GM23338 (cell line): ENCODE measurements at regions not wholly inside any gene's neighbourhood (a gene's known extent, or its start where the extent isn't known, plus 50 kb on each side); places are given as distances from the start of the nearest gene placed in this dataset.

Source experiments
- ATAC-seq: fragments of 200-7000 bp; cut with Tn5 transposase; 3 replicates; pipeline ENCODE4 v1.9.1; 2020
- DNase-seq: peaks from one replicate; pipeline ENCODE4 v3.0.0-alpha.2; 2015; ENCODE audit warnings: low spot score
- H2AFZ ChIP-seq: fragments of 200-600 bp; sonication (generic); 2 replicates; pipeline ENCODE4 v1.8.0; 2016; ENCODE audit warnings: antibody characterized with exemption, mild to moderate bottlenecking, moderate library complexity
- H3F3A ChIP-seq: fragments of 200-600 bp; sonication (generic); replicated peaks from 2 replicates; pipeline ENCODE4 v1.8.0; 2017; ENCODE audit warnings: antibody characterized with exemption, mixed run types, low read depth
- H3K27ac ChIP-seq: fragments of 200-600 bp; sonication (generic); 2 replicates; pipeline ENCODE4 v1.6.1; 2016; ENCODE audit warnings: low read depth
- H3K27me3 ChIP-seq: fragments of 200-600 bp; sonication (generic); 2 replicates; pipeline ENCODE4 v1.8.0; 2016; ENCODE audit warnings: mild to moderate bottlenecking, mixed run types, moderate library complexity; ENCODE audit not compliant: insufficient read depth
- H3K36me3 ChIP-seq: fragments of 200-600 bp; sonication (generic); 2 replicates; pipeline ENCODE4 v1.8.0; 2016; ENCODE audit warnings: mild to moderate bottlenecking; ENCODE audit not compliant: insufficient read depth
- H3K4me1 ChIP-seq: fragments of 200-600 bp; sonication (generic); 2 replicates; pipeline ENCODE4 v1.8.0; 2016; ENCODE audit warnings: mild to moderate bottlenecking, moderate library complexity; ENCODE audit not compliant: insufficient read depth
- H3K4me2 ChIP-seq: fragments of 200-600 bp; sonication (generic); 2 replicates; pipeline ENCODE4 v1.7.1; 2017; ENCODE audit warnings: mixed run types
- H3K4me3 ChIP-seq: fragments of 200-600 bp; sonication (generic); 2 replicates; pipeline ENCODE4 v1.6.1; 2016; ENCODE audit warnings: mixed run types
- H3K79me2 ChIP-seq: fragments of 200-600 bp; sonication (generic); replicated peaks from 2 replicates; pipeline ENCODE4 v1.8.0; 2017; ENCODE audit warnings: mild to moderate bottlenecking; ENCODE audit not compliant: insufficient read depth
- H3K9me2 ChIP-seq: fragments of 200-600 bp; sonication (generic); 2 replicates; pipeline ENCODE4 v1.8.0; 2017; ENCODE audit not compliant: insufficient read depth
- H4K20me1 ChIP-seq: fragments of 200-600 bp; sonication (generic); replicated peaks from 2 replicates; pipeline ENCODE4 v1.8.0; 2017; ENCODE audit warnings: mild to moderate bottlenecking; ENCODE audit not compliant: insufficient read depth
- H3K27ac Mint-ChIP-seq: 2 replicates; pipeline ENCODE4 v1.8.0; 2020; ENCODE audit warnings: inconsistent platforms, mild to moderate bottlenecking, moderate library complexity, mixed read lengths
- H3K27me3 Mint-ChIP-seq: 3 replicates; pipeline ENCODE4 v1.8.0; 2022; ENCODE audit warnings: low read depth, mild to moderate bottlenecking, moderate library complexity, mixed read lengths, inconsistent platforms; ENCODE audit not compliant: insufficient read depth, poor library complexity
- H3K36me3 Mint-ChIP-seq: 3 replicates; pipeline ENCODE4 v1.8.0; 2021; ENCODE audit warnings: low read depth, mild to moderate bottlenecking, inconsistent platforms, moderate library complexity, mixed read lengths
- H3K4me1 Mint-ChIP-seq: 3 replicates; pipeline ENCODE4 v1.8.0; 2020; ENCODE audit warnings: mild to moderate bottlenecking, inconsistent platforms, mixed read lengths
- H3K4me3 Mint-ChIP-seq: 3 replicates; pipeline ENCODE4 v1.8.0; 2021; ENCODE audit warnings: moderate library complexity, mild to moderate bottlenecking, inconsistent platforms, mixed read lengths
- H3K9me3 Mint-ChIP-seq: 3 replicates; pipeline ENCODE4 v1.8.0; 2020; ENCODE audit warnings: moderate library complexity, mild to moderate bottlenecking, inconsistent platforms, mixed read lengths
- CTCF ChIP-seq, 2 experiments: fragments of 200-600 bp in 1 of 2; sonication (generic) in 1 of 2; conservative IDR thresholded peaks; 2 replicates each; pipeline versions ENCODE4 v1.5.1 to v1.6.1; 2016 to 2017; ENCODE audit warnings: antibody characterized with exemption in 2 of 2, low read depth in 2 of 2, mild to moderate bottlenecking in 2 of 2, moderate library complexity in 1 of 2
- EZH2phosphoT487 ChIP-seq: fragments of 200-600 bp; sonication (generic); IDR thresholded peaks from one replicate; pipeline ENCODE4 v1.8.1; 2018; ENCODE audit warnings: antibody characterized with exemption; ENCODE audit not compliant: unreplicated experiment
- POLR2AphosphoS5 ChIP-seq: IDR thresholded peaks from 2 replicates; pipeline ENCODE4 v1.6.1; 2016; ENCODE audit warnings: antibody characterized with exemption, low read depth
- REST ChIP-seq: IDR thresholded peaks from one replicate; pipeline ENCODE4 v1.6.1; 2018; ENCODE audit warnings: antibody characterized with exemption; ENCODE audit not compliant: unreplicated experiment

- TF ChIP-seq REST (no peak), POLR2AphosphoS5 (no peak)
These were observed 553.3 kb downstream of the HTR7 start (continued) for GRCh38 chr10:90304533-90304932.

- Histone ChIP-seq H3K79me2 (no peaks in the 10 kb centered on the region), H3F3A (no peaks in the 10 kb centered on the region), H3K4me3 (no peak overlapping the region), H2AFZ (no peak overlapping the region), H3K9me2 (no peaks in the 10 kb centered on the region), H3K27ac (no peak overlapping the region), H3K4me2 (no peak overlapping the region), H3K4me1 (peaks cover 22% of the 10 kb centered on the region), H3K27me3 (no peaks in the 10 kb centered on the region), H3K36me3 (no peaks in the 10 kb centered on the region), H4K20me1 (no peaks in the 10 kb centered on the region)
- Mint-ChIP-seq H3K4me1 (peaks cover 25% of the 10 kb centered on the region), H3K27me3 (peaks cover 3% of the 10 kb centered on the region), H3K27ac (no peak overlapping the region), H3K4me3 (no peak overlapping the region), H3K9me3 (peaks cover 8% of the 10 kb centered on the region; the same call in 1 of the 3 replicates), H3K36me3 (no peaks in the 10 kb centered on the region; the same call in 1 of the 3 replicates)
- DNase-seq (no peak), ATAC-seq (no peak)
- TF ChIP-seq REST (no peak), CTCF (conservative IDR thresholded peaks at IDR 0.05; ENCODE audit: low read depth in 2 of 2) (no peak), POLR2AphosphoS5 (no peak), EZH2phosphoT487 (no peak)
These were observed 551.7 kb downstream of the HTR7 start for GRCh38 chr10:90306187-90306586.
